Femur (tissue), 1 donor: ENCODE measurements at regions not wholly inside any gene's neighbourhood (a gene's known extent, or its start where the extent isn't known, plus 50 kb on each side); places are given as distances from the start of the nearest gene placed in this dataset.

Experiments used
- DNase-seq: peaks from one replicate; pipeline ENCODE4 v3.0.0-alpha.2; 2017

GRCh38 chr11:112357488-112357887, 96.8 kb upstream of the PLET1 start:
- no peak for DNase-seq

- DNase-seq = no peak
Measured at GRCh38 chr11:112361396-112361795, 100.7 kb upstream of the PLET1 start.

- no peak for DNase-seq
Measured at GRCh38 chr11:112363527-112363926, 102.9 kb upstream of the PLET1 start.

GRCh38 chr11:112364962-112365481, 104.4 kb upstream of the PLET1 start:
- DNase-seq = no peak

GRCh38 chr11:112366012-112366411, 105.4 kb upstream of the PLET1 start:
- DNase-seq = no peak

- no peak for DNase-seq
Measured at GRCh38 chr11:112366777-112367176, 106.1 kb upstream of the PLET1 start.

- DNase-seq = no peak
Measured at GRCh38 chr11:112367461-112367860, 106.8 kb upstream of the PLET1 start.

- DNase-seq = no peak
Measured at GRCh38 chr11:112367895-112368294, 107.2 kb upstream of the PLET1 start.

GRCh38 chr11:112368381-112368780, 107.7 kb upstream of the PLET1 start:
- no peak for DNase-seq

GRCh38 chr11:112369374-112369773, 108.7 kb upstream of the PLET1 start:
- no peak for DNase-seq

GRCh38 chr11:112369916-112370315, 109.3 kb upstream of the PLET1 start:
- no peak for DNase-seq

- no peak for DNase-seq
Measured at GRCh38 chr11:112374486-112375140, 114.0 kb upstream of the PLET1 start.

GRCh38 chr11:112377946-112378345, 117.3 kb upstream of the PLET1 start:
- DNase-seq = no peak

GRCh38 chr11:112380464-112380863, 119.8 kb upstream of the PLET1 start:
- no peak for DNase-seq

GRCh38 chr11:112381578-112381977, 120.9 kb upstream of the PLET1 start:
- no peak for DNase-seq

GRCh38 chr11:112382561-112382960, 121.9 kb upstream of the PLET1 start:
- DNase-seq = no peak

- DNase-seq = no peak
Measured at GRCh38 chr11:112388496-112388895, 127.8 kb upstream of the PLET1 start.

GRCh38 chr11:112391086-112391485, 130.4 kb upstream of the PLET1 start:
- DNase-seq = no peak

GRCh38 chr11:112392904-112393303, 132.2 kb upstream of the PLET1 start:
- no peak for DNase-seq

GRCh38 chr11:112394304-112394703, 133.6 kb upstream of the PLET1 start:
- DNase-seq = no peak

- DNase-seq = no peak
Measured at GRCh38 chr11:112396076-112396475, 135.4 kb upstream of the PLET1 start.

- DNase-seq = no peak
Measured at GRCh38 chr11:112398798-112399478, 138.3 kb upstream of the PLET1 start.

GRCh38 chr11:112400476-112401014, 139.9 kb upstream of the PLET1 start:
- DNase-seq = no peak
